ENCODE measurements at regions not wholly inside any gene's neighbourhood (a gene's known extent, or its start where the extent isn't known, plus 50 kb on each side); places are given as distances from the start of the nearest gene placed in this dataset.

GRCh38 chr6:88482465-88482864, 316.3 kb upstream of the CNR1 start:
- Histone ChIP-seq H2BK5ac (ENCODE audit: low read depth, low read length, poor library complexity, severe bottlenecking) (no peak overlapping the region), H3K79me1 (replicated peaks; ENCODE audit: low read length, poor library complexity, severe bottlenecking) (no peaks in the 10 kb centered on the region), H2BK12ac (ENCODE audit: low read length in 2 of 2) (no peak overlapping the region), H3K4me1 (ENCODE audit: control insufficient read depth, insufficient read depth, low read depth, low read length) (no peaks in the 10 kb centered on the region), H2BK120ac (ENCODE audit: low read depth, low read length) (no peak overlapping the region), H4K91ac (ENCODE audit: low read length) (no peak overlapping the region), H3K4me2 (ENCODE audit: low read length, poor library complexity, severe bottlenecking) (no peak overlapping the region), H3K27ac (ENCODE audit: low read length, poor library complexity, severe bottlenecking) (no peak overlapping the region), H3K4ac (ENCODE audit: low read depth in 1 of 2, low read length in 2 of 2) (no peak overlapping the region), H4K8ac (ENCODE audit: low read length) (no peak overlapping the region), H3K9me3 (ENCODE audit: control insufficient read depth, low read length) (peaks cover 21% of the 10 kb centered on the region), H3K36me3 (ENCODE audit: control insufficient read depth in 1 of 2, insufficient read depth in 2 of 2, low read depth in 1 of 2, low read length in 2 of 2) (no peaks in the 10 kb centered on the region), H3K14ac (ENCODE audit: low read length in 2 of 2) (no peak overlapping the region), H2AK5ac (ENCODE audit: low read length, severe bottlenecking) (no peak overlapping the region), H3K23ac (ENCODE audit: low read length in 2 of 2) (no peak overlapping the region), H3K27me3 (ENCODE audit: control insufficient read depth in 1 of 2, insufficient read depth in 1 of 2, low read length in 2 of 2) (peaks cover 0 to 12% of the 10 kb centered on the region in 2 experiments), H3K18ac (ENCODE audit: low read depth in 1 of 2, low read length in 2 of 2) (no peak overlapping the region), H3K9ac (ENCODE audit: low read length) (no peak overlapping the region), H2BK15ac (ENCODE audit: low read depth, poor library complexity, severe bottlenecking) (no peak overlapping the region), H3K4me3 (ENCODE audit: insufficient read depth in 1 of 2, low read depth in 1 of 2, low read length in 2 of 2) (no peak overlapping the region), H2AFZ (ENCODE audit: low read depth, low read length) (no peak overlapping the region)
- DNase-seq = no peak
- 100% methylated on average over 1 of the region's 1 CpG for WGBS

GRCh38 chr6:88481519-88481918, 315.4 kb upstream of the CNR1 start:
- H3K4me1 ChIP-seq (ENCODE audit: control insufficient read depth, insufficient read depth, low read depth, low read length) = no peaks in the 10 kb centered on the region
- no peak overlapping the region for H3K18ac ChIP-seq (ENCODE audit: low read depth in 1 of 2, low read length in 2 of 2)
- H3K23ac ChIP-seq (ENCODE audit: low read length in 2 of 2) = no peak overlapping the region
- peaks cover 0 to 12% of the 10 kb centered on the region in 2 experiments for H3K27me3 ChIP-seq (ENCODE audit: control insufficient read depth in 1 of 2, insufficient read depth in 1 of 2, low read length in 2 of 2)
- no peak overlapping the region for H2BK5ac ChIP-seq (ENCODE audit: low read depth, low read length, poor library complexity, severe bottlenecking)
- H2AFZ ChIP-seq (ENCODE audit: low read depth, low read length) = no peak overlapping the region
- H3K14ac ChIP-seq (ENCODE audit: low read length in 2 of 2) = no peak overlapping the region
- H4K8ac ChIP-seq (ENCODE audit: low read length) = no peak overlapping the region
- no peak overlapping the region for H3K27ac ChIP-seq (ENCODE audit: low read length, poor library complexity, severe bottlenecking)
- H3K4me3 ChIP-seq (ENCODE audit: insufficient read depth in 1 of 2, low read depth in 1 of 2, low read length in 2 of 2) = no peak overlapping the region
- H3K9me3 ChIP-seq (ENCODE audit: control insufficient read depth, low read length) = peaks cover 21% of the 10 kb centered on the region
- no peak overlapping the region for H2BK120ac ChIP-seq (ENCODE audit: low read depth, low read length)
- WGBS = 81% methylated on average over 1 of the region's 1 CpG
- H2BK15ac ChIP-seq (ENCODE audit: low read depth, poor library complexity, severe bottlenecking) = no peak overlapping the region
- H2BK12ac ChIP-seq (ENCODE audit: low read length in 2 of 2) = no peak overlapping the region
- no peaks in the 10 kb centered on the region for H3K79me1 ChIP-seq (replicated peaks; ENCODE audit: low read length, poor library complexity, severe bottlenecking)
- DNase-seq = no peak
- no peaks in the 10 kb centered on the region for H3K36me3 ChIP-seq (ENCODE audit: control insufficient read depth in 1 of 2, insufficient read depth in 2 of 2, low read depth in 1 of 2, low read length in 2 of 2)
- no peak overlapping the region for H2AK5ac ChIP-seq (ENCODE audit: low read length, severe bottlenecking)
- no peak overlapping the region for H3K9ac ChIP-seq (ENCODE audit: low read length)
- no peak overlapping the region for H3K4ac ChIP-seq (ENCODE audit: low read depth in 1 of 2, low read length in 2 of 2)
- H3K4me2 ChIP-seq (ENCODE audit: low read length, poor library complexity, severe bottlenecking) = no peak overlapping the region
- H4K91ac ChIP-seq (ENCODE audit: low read length) = no peak overlapping the region

GRCh38 chr6:88480816-88481215, 314.7 kb upstream of the CNR1 start:
- Histone ChIP-seq H2BK120ac (ENCODE audit: low read depth, low read length) (no peak overlapping the region), H3K14ac (ENCODE audit: low read length in 2 of 2) (no peak overlapping the region), H3K4me1 (ENCODE audit: control insufficient read depth, insufficient read depth, low read depth, low read length) (no peaks in the 10 kb centered on the region), H3K27me3 (ENCODE audit: control insufficient read depth in 1 of 2, insufficient read depth in 1 of 2, low read length in 2 of 2) (peaks cover 0 to 12% of the 10 kb centered on the region in 2 experiments), H2AK5ac (ENCODE audit: low read length, severe bottlenecking) (no peak overlapping the region), H3K27ac (ENCODE audit: low read length, poor library complexity, severe bottlenecking) (no peak overlapping the region), H2AFZ (ENCODE audit: low read depth, low read length) (no peak overlapping the region), H4K91ac (ENCODE audit: low read length) (no peak overlapping the region), H3K36me3 (ENCODE audit: control insufficient read depth in 1 of 2, insufficient read depth in 2 of 2, low read depth in 1 of 2, low read length in 2 of 2) (no peaks in the 10 kb centered on the region), H2BK12ac (ENCODE audit: low read length in 2 of 2) (no peak overlapping the region), H3K18ac (ENCODE audit: low read depth in 1 of 2, low read length in 2 of 2) (no peak overlapping the region), H3K4ac (ENCODE audit: low read depth in 1 of 2, low read length in 2 of 2) (no peak overlapping the region), H3K4me3 (ENCODE audit: insufficient read depth in 1 of 2, low read depth in 1 of 2, low read length in 2 of 2) (no peak overlapping the region), H2BK15ac (ENCODE audit: low read depth, poor library complexity, severe bottlenecking) (no peak overlapping the region), H3K9me3 (ENCODE audit: control insufficient read depth, low read length) (peaks cover 17% of the 10 kb centered on the region), H3K4me2 (ENCODE audit: low read length, poor library complexity, severe bottlenecking) (no peak overlapping the region), H3K23ac (ENCODE audit: low read length in 2 of 2) (no peak overlapping the region), H2BK5ac (ENCODE audit: low read depth, low read length, poor library complexity, severe bottlenecking) (no peak overlapping the region), H3K79me1 (replicated peaks; ENCODE audit: low read length, poor library complexity, severe bottlenecking) (no peaks in the 10 kb centered on the region), H4K8ac (ENCODE audit: low read length) (no peak overlapping the region), H3K9ac (ENCODE audit: low read length) (no peak overlapping the region)
- 75% methylated on average over 3 of the region's 5 CpGs for whole genome bisulfite sequencing
- DNase-seq = no peak

- H3K23ac ChIP-seq (ENCODE audit: low read length in 2 of 2) = no peak overlapping the region
- no peaks in the 10 kb centered on the region for H3K4me1 ChIP-seq (ENCODE audit: control insufficient read depth, insufficient read depth, low read depth, low read length)
- no peak overlapping the region for H3K9ac ChIP-seq (ENCODE audit: low read length)
- no peak overlapping the region for H4K91ac ChIP-seq (ENCODE audit: low read length)
- no peak for DNase-seq
- no peak overlapping the region for H3K14ac ChIP-seq (ENCODE audit: low read length in 2 of 2)
- no peak overlapping the region for H3K4me3 ChIP-seq (ENCODE audit: insufficient read depth in 1 of 2, low read depth in 1 of 2, low read length in 2 of 2)
- no peak overlapping the region for H3K27ac ChIP-seq (ENCODE audit: low read length, poor library complexity, severe bottlenecking)
- no peak overlapping the region for H2BK12ac ChIP-seq (ENCODE audit: low read length in 2 of 2)
- no peak overlapping the region for H3K18ac ChIP-seq (ENCODE audit: low read depth in 1 of 2, low read length in 2 of 2)
- H2BK5ac ChIP-seq (ENCODE audit: low read depth, low read length, poor library complexity, severe bottlenecking) = no peak overlapping the region
- H3K36me3 ChIP-seq (ENCODE audit: control insufficient read depth in 1 of 2, insufficient read depth in 2 of 2, low read depth in 1 of 2, low read length in 2 of 2) = no peaks in the 10 kb centered on the region
- WGBS = 64% methylated on average over 3 of the region's 3 CpGs
- no peak overlapping the region for H2BK120ac ChIP-seq (ENCODE audit: low read depth, low read length)
- H3K27me3 ChIP-seq (ENCODE audit: control insufficient read depth in 1 of 2, insufficient read depth in 1 of 2, low read length in 2 of 2) = peaks cover 0 to 12% of the 10 kb centered on the region in 2 experiments
- no peak overlapping the region for H2AFZ ChIP-seq (ENCODE audit: low read depth, low read length)
- H3K4ac ChIP-seq (ENCODE audit: low read depth in 1 of 2, low read length in 2 of 2) = no peak overlapping the region
- H2AK5ac ChIP-seq (ENCODE audit: low read length, severe bottlenecking) = no peak overlapping the region
- no peak overlapping the region for H3K4me2 ChIP-seq (ENCODE audit: low read length, poor library complexity, severe bottlenecking)
- H4K8ac ChIP-seq (ENCODE audit: low read length) = no peak overlapping the region
- peaks cover 5% of the 10 kb centered on the region for H3K9me3 ChIP-seq (ENCODE audit: control insufficient read depth, low read length)
- no peaks in the 10 kb centered on the region for H3K79me1 ChIP-seq (replicated peaks; ENCODE audit: low read length, poor library complexity, severe bottlenecking)
- H2BK15ac ChIP-seq (ENCODE audit: low read depth, poor library complexity, severe bottlenecking) = no peak overlapping the region
These were observed 311.3 kb upstream of the CNR1 start for GRCh38 chr6:88477413-88477812.

Measured in mesenchymal stem cell (in vitro differentiated cells and primary cell).